HG03565 (cell line): ENCODE measurements at regions not wholly inside any gene's neighbourhood (a gene's known extent, or its start where the extent isn't known, plus 50 kb on each side); places are given as distances from the start of the nearest gene placed in this dataset.

Source experiments
- ATAC-seq: cut with Tn5 transposase; IDR thresholded peaks from one replicate; pipeline ENCODE4 v1.9.1; 2021; ENCODE audit warnings: mild to moderate bottlenecking, moderate library complexity; ENCODE audit not compliant: unreplicated experiment

GRCh38 chr12:92034858-92035401 is 110.7 kb downstream of the BTG1 start:
- ATAC-seq: peak; percentile 59

DNA sequence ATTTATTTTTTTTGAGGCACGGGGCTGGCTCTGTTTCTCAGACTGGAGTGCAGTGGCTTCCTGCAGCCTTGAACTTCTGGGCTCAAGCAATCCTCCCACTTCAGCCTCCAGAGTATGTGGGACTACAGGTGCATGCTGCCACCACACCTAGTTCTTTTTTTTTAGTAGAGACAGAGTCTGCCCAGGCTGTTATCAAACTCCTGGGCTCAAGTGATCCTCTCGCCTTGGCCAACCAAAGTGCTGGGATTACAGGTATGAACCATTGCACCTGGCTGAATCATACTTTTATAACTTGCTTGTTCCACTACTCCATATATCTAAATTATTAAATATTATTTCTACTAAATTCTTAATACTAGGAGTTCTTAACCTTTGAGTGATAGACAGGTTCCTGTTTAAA is 111.6 kb downstream of the BTG1 start:
- no peak for ATAC-seq

DNA sequence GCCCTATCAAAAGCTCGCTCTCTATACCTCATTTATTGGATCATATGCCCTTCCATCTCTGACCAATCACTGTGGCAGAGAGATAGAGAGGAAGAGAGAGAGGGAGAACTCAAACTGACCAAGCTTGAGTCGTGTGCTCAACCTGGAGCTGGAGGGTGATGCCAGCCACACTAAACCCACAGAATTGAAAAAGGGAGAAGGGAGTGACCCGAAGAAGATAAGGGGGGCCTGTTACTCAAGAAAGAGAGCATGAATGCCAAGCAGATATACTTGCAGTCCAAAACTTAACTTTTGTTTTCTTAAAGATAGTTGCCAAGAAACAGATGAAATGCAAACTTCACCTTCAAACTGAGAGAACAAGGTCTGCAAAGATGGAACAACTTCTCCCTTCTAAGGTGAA is 112.7 kb downstream of the BTG1 start:
- ATAC-seq: no peak

DNA sequence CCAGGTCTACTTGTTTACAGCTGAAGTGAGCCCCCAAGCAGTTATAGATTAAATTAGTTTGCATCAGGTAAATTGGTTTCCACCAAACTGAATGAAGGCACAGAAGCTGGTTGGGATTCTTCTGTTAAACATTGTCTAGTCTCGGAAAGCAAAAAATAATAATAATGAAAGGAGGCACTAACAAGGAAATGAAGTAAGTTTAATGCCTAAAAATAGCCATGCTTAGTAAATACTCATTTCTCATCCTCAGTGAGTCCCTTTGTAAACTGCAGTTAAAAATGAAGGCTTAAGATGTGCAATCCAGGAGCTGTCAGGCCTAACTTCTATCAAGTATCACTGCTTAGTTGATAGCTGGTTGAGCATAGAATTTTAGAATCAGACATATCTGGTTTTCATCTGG is 113.5 kb downstream of the BTG1 start:
- ATAC-seq: no peak

DNA sequence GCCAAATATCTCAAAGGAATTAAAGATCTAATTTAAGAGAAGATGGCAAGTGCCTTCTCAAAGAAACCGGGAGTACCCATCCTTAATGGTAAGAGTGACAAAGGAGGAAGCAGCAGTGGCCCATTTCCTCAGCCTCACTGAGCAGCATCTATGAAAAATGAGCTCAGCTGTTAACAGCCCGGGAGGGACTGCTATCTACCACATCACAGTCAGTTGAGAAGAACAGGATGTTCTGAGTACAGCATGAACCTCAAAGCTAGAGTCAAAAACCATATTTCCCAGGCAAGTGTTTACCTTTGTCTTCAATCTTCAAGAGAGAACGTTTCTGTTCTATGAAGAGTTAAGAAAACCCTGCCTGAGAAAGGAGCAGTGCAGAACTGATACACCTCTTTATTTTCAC is 115.0 kb downstream of the BTG1 start:
- peak; percentile 75 for ATAC-seq

DNA sequence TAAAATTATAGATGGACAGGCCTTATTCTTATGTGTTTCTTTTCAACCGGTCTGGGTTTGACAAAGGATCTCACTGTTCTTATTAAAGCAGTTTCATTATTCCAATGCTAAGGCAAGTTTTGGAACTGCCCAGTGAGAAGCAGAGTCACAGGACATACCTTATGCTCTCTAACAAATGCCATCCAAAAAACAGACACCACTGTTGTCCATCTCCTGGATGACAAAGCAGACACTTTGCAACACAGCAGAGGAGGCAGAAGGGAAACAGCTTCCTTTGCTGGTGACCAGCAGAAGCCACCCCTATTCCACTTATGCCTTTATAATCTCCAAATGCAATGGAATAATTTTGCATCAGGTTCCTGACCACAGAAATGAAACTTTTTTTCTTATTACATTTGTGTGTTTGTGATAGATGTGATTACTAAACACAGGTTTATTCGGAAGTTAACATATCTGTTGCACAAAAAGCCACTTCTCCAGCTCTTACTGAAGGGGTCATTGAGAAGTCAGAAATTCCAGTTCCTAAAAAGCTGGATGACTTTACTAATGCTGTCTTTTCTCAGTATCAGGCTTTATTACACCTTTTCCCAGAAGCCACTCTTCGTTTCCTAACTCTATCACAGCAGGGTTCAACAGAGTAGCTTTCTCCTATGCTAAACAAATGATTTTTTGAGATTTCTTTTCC is 115.6 kb downstream of the BTG1 start:
- ATAC-seq: no peak

GRCh38 chr12:92029136-92029535 is 116.5 kb downstream of the BTG1 start:
- ATAC-seq: no peak

GRCh38 chr12:92028441-92028709 is 117.3 kb downstream of the BTG1 start:
- ATAC-seq: no peak

DNA sequence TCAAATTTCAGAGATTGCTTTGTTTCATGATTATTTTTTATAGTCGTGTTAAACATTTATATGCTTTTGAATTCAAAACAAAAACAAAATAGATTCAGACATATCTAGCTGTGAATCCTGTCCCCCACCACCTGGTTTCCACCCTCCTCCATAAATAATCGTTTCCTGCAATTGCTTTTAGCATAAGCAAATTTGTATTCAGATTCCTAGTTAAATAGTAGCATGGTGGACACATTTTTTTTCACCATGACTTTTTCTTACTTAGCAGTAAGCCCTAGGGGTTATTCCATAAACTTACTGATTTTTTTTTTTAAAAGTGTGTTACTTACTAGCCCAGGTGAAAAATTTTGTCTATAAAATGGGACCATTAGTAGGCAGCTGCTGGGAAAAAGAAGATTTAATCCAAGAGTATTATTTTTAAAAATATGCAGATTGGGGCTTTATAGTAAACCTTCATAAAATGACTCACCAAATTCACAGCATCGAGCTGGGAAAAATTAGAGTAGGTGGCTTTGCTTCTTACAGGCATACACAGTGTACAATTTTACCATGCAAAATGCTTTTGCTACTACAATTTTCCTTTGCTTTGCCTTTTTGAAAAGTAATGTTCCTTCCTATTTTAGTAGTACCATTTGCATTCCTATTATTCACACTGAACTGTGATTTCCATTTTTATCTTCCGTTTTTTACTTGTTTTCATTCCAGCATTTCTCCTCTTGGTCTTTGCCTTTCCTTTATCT is 117.8 kb downstream of the BTG1 start:
- ATAC-seq: no peak

DNA sequence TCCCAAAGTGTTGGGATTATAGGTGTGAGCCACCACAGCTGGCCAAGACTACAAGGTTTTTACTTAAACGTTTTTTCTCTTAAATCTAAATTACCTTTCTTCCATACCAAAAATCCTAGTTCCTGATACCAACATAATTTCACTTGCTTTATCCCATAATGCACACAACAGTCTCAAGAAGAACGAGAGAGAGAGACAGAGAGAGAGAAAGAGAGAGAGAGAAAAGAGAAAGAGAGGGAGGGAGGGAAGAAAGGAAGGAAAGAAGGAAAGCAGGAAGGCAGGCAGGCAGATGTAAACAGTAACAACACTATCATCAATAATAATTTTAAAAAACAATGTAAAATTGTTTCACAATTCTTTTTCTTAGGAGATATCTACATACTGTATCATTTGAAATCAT is 118.4 kb downstream of the BTG1 start:
- ATAC-seq: no peak

DNA sequence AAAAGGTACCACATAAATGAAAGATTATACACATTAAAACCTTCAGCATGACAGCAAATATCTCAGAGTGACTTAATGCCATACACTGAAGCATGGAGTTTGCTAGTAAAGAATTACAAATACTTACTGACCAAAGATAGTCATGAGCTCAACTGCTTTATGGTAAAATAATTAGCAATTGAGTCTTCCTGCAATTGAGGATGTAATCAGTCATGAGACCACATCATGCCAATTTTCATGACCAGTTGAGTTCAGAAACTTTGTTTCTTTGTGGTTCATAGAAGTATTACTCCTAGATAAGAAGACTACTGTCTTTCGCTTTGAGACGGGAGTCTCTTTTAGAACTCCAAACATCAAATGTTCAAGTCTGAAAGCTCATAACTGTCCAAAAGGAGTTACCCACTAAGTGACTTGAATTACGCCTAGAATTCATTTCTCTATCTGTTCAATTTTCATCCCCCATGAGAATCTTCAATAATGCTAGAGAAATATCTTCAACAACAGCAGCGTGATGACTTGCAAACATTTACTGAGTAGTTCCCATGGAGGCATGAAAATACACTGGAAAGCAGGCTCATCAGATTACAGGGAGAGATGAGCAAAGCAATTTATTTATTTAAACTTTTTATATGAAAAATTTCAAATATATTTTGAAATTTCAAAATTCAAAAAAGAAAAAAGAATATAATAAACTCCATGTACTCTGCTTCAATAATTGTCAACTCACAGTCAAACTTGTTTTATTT is 120.0 kb downstream of the BTG1 start:
- ATAC-seq: no peak

DNA sequence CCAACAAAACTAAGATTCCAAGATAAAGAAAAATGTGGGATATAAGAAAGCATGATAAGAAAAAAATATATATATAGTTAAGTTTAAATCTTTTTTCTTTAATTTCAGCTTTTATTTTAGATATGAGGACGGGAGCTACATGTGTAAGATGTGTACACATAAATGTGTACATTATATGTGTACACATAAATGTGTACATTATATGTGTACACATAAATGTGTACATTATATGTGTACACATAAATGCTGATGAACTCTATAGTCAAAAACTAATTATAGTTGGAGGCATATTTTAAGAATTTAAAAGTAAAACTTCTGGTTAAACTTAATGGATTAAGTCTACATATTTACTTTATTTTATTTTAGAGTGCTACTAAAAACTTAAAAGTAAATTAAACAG is 123.6 kb downstream of the BTG1 start:
- ATAC-seq: no peak

GRCh38 chr12:92021666-92022035 is 124.0 kb downstream of the BTG1 start:
- ATAC-seq: no peak

GRCh38 chr12:92020983-92021665 is 124.5 kb downstream of the BTG1 start:
- ATAC-seq: no peak

- no peak for ATAC-seq
Measured at GRCh38 chr12:92019491-92020277, 126.0 kb downstream of the BTG1 start.

DNA sequence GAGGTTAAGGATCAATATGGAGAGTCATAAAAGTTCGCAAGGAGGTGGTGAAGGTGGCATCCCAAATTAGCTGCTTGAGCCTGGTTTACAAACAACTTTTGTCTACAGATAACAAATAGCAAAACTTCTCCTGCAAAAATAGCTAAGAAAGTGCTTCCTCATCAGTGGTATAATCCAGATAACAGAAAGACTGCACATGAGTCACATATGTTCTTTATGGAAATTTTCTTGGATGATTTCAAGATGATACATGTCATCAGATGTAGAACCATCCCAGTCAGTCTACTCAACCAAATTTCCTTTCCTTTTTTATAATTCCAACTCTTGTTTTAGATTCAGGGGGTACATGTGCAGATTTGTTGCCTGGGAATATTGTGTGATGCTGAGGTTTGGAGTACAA is 133.0 kb downstream of the BTG1 start:
- no peak for ATAC-seq

- no peak for ATAC-seq
Measured at GRCh38 chr12:92010853-92011701, 134.6 kb downstream of the BTG1 start.

DNA sequence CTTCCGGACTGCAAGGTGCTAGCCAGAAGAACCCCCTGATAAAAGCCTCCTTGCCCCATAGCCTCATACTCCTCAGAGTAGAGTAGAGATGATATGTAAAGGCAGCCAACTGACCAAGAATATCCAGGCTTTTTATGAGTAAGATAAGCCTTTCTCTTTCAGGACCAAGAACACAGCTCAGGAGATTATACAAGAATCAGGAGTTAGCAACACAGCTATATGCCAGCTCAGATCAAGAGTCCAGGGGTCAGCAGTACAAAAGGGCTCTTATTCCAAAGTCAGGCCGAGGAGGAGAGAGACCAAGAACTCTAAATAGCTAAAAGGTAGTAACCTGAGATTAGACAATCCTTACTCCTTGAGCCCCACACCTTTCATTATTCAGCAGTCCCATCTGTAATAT is 135.3 kb downstream of the BTG1 start:
- ATAC-seq: no peak

- no peak for ATAC-seq
Measured at GRCh38 chr12:92008345-92008744, 137.3 kb downstream of the BTG1 start.

- ATAC-seq: no peak
Measured at GRCh38 chr12:92007787-92008186, 137.9 kb downstream of the BTG1 start.
